Effector memory CD8-positive, alpha-beta T cell (primary cell): ENCODE measurements at regions not wholly inside any gene's neighbourhood (a gene's known extent, or its start where the extent isn't known, plus 50 kb on each side); places are given as distances from the start of the nearest gene placed in this dataset.
A peak's percentile ranks its signal among the peaks of the same experiment; 100 is the strongest.
"Not testable (repeated sequence)": the region's sequence is repeated elsewhere in the genome, so short reads cannot be mapped to it uniquely, and the experiment has no call there.

Experiments
- ATAC-seq: fragments of 150-1000 bp; cut with Tn5 transposase; replicated peaks from 2 replicates; pipeline ENCODE4 v1.10.0; 2021; ENCODE audit warnings: mild to moderate bottlenecking, moderate library complexity
- DNase-seq, 3 experiments: peaks; one replicate each; pipeline ENCODE4 v3.0.0; 2021
- H3K27ac Mint-ChIP-seq, 2 donors: one replicate each; pipeline ENCODE4 v1.8.0; 2022; ENCODE audit warnings: mild to moderate bottlenecking in 2 of 2, mixed read lengths in 2 of 2, moderate library complexity in 2 of 2
- H3K27me3 Mint-ChIP-seq, 2 donors: one replicate each; pipeline ENCODE4 v1.8.0; 2022; ENCODE audit warnings: mixed read lengths in 2 of 2
- H3K36me3 Mint-ChIP-seq: one replicate; pipeline ENCODE4 v1.8.0; 2022; ENCODE audit warnings: mild to moderate bottlenecking, moderate library complexity, mixed read lengths; ENCODE audit not compliant: insufficient read depth
- H3K4me1 Mint-ChIP-seq, 2 donors: one replicate each; pipeline ENCODE4 v1.8.0; 2022; ENCODE audit warnings: low read depth in 2 of 2, mixed read lengths in 2 of 2
- H3K4me3 Mint-ChIP-seq, 2 donors: one replicate each; pipeline ENCODE4 v1.8.0; 2022; ENCODE audit warnings: mild to moderate bottlenecking in 2 of 2, mixed read lengths in 2 of 2, moderate library complexity in 2 of 2
- H3K9me3 Mint-ChIP-seq, 2 donors: one replicate each; pipeline ENCODE4 v1.8.0; 2022; ENCODE audit warnings: mixed read lengths in 2 of 2

DNA sequence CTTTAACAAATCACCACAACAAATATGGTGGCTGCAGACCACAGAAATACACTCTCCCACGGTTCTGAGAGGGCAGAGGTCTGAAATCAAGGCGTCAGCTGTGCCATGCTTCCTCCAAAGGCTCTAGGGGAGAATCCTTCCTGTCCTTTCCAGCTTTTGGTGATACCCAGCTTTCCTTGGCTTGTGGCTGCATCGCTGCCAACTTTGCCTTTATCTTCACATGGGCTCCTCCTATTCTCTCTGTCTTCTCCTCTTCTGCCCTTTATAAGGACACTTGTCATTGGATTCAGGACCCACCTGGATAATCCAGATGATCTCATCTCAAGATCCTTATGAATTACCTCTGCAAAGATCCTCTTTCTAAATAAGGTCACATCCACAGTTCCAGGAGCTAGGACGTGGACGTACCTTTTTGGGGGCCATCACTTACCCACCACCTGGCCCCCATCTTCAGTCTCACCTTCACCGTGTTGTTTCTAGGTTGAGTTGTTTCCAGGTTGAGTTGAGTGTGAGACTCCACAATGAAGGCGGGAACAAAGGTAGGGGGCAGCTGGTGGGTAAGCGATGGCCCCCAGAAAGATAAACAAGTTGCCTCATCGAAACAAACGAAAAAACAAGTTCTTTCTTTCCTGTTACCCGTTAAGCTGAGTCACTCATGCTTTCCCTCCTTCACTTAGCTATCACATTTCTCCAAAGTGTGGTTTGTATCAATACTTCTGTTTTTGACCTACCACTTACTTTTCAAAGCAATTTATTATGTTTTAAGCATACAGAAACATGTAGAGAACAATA, 68.9 kb upstream of the SLC22A16 start:
- DNase-seq, result no peak
- peak overlapping the region; percentile 74 to 80 for H3K4me3 Mint-ChIP-seq
- H3K36me3 Mint-ChIP-seq, result no peaks in the 10 kb centered on the region
- H3K27ac Mint-ChIP-seq, result peak overlapping the region; percentile 80 to 82
- H3K9me3 Mint-ChIP-seq, result no peaks in the 10 kb centered on the region
- H3K27me3 Mint-ChIP-seq, result peaks cover 17 to 18% of the 10 kb centered on the region in 2 donors
- no peak for ATAC-seq
- peaks cover 14 to 15% of the 10 kb centered on the region in 2 donors for H3K4me1 Mint-ChIP-seq

DNA sequence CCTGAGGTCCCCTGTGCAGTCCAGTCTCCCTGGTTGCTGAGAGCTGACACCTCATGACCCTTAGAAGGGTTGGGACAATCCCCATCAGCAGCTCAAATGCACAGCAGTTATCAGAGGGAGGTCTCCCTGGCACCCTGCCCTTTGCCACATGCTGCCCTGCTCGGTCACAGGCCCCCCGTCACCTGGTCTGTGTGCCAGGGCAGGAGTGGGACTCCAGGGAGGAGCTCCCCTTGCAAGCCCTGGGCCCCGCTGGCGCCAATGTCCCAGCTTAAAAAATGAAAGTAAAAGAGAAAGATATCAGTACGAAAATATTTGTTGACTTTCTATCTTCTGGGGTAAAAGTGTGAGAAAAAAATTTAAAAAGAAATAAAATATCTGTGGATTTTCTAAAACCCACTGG, 68.1 kb upstream of the SLC22A16 start:
- Mint-ChIP-seq H3K36me3 (no peaks in the 10 kb centered on the region), H3K27me3 (peaks cover 15 to 18% of the 10 kb centered on the region in 2 donors), H3K4me1 (peaks cover 14 to 15% of the 10 kb centered on the region in 2 donors), H3K9me3 (no peaks in the 10 kb centered on the region), H3K27ac (peak overlapping the region; percentile 80 to 82), H3K4me3 (peak overlapping the region; percentile 74 to 80)
- DNase-seq (no peak), ATAC-seq (no peak)

GRCh38 chr6:110543106-110543505, 66.7 kb upstream of the SLC22A16 start:
- ATAC-seq (no peak), DNase-seq (no peak)
- H3K9me3 Mint-ChIP-seq, result no peaks in the 10 kb centered on the region
- H3K36me3 Mint-ChIP-seq, result no peaks in the 10 kb centered on the region
- H3K4me3 Mint-ChIP-seq, result peak overlapping the region; percentile 74 to 80
- H3K27me3 Mint-ChIP-seq, result peaks cover 12 to 18% of the 10 kb centered on the region in 2 donors
- H3K4me1 Mint-ChIP-seq, result peaks cover 17 to 18% of the 10 kb centered on the region in 2 donors
- H3K27ac Mint-ChIP-seq, result peak overlapping the region in 1 of 2 donors; percentile 8

DNA sequence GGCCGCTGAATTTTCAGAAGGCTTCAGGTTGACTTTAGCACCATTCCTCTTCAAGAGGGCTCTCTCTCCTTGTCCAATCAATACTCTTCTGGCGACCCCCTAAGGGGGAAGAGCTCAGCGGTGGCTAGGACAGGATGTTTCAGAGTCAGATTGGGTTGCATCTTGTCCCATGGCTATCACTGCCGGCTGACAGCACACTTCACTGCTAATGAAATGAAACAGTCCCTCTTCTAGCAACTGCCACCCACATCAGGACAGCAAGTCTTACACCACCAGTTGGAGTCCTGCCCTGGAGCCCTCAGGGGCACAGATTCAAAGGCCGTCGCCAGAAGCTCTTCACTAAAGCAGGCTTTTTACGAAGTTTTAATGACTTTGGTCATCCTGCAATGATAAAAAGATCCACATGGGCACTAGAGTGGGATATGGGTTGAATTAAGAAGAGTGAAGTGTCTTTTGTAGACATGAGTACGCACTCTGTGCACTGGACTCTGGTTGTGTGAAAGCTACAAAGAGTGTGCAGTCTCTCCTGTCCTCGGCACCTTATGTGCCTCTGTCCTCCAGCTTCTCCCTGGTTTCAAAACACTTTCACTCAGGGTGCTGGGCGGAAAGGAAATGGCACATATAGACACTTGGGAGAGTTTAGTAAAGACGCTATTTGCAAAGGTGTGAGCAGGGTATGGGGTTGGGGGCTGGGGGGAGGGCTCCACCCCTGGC, 66.1 kb upstream of the SLC22A16 start:
- Mint-ChIP-seq H3K27ac (no peak overlapping the region), H3K4me1 (peaks cover 17 to 21% of the 10 kb centered on the region in 2 donors)

DNA sequence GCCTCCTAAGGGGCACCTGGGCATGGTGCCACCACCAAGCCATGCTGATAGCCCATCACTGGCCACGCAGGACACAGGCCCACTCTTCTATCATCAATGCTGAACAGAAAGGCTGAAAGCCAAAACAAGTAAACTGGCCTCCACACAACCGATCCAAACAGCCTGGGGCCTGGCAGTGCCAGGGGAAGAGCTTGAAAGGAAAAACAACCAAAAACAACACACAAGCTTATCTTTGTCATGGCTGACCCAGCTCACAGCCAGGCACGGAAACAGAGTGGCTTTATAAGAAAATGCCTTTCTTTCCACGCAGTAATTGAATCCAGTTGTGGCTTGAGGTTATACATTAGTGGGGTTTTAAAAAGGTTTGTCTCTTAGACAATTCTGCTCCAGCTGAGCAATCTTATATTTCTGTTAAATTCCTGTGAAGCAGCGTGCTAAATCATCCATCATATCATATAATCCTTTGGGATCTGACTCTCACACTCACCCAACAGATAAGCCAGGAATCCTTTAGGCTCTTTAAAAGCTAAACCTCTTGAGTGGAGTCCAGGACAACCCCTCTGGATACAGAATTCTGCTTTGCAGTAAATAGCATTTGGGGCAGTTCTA, 65.4 kb upstream of the SLC22A16 start:
- H3K9me3 Mint-ChIP-seq, result no peaks in the 10 kb centered on the region
- no peak overlapping the region for H3K4me3 Mint-ChIP-seq
- no peak for ATAC-seq
- no peak overlapping the region for H3K27ac Mint-ChIP-seq
- DNase-seq, result no peak
- H3K36me3 Mint-ChIP-seq, result no peaks in the 10 kb centered on the region
- H3K27me3 Mint-ChIP-seq, result peaks cover 12 to 18% of the 10 kb centered on the region in 2 donors
- H3K4me1 Mint-ChIP-seq, result peaks cover 17 to 21% of the 10 kb centered on the region in 2 donors

More for the DNA sequence above, 66.1 kb upstream of the SLC22A16 start:
- DNase-seq, result no peak
- H3K9me3 Mint-ChIP-seq, result no peaks in the 10 kb centered on the region
- no peaks in the 10 kb centered on the region for H3K36me3 Mint-ChIP-seq
- ATAC-seq, result no peak
- peaks cover 12 to 18% of the 10 kb centered on the region in 2 donors for H3K27me3 Mint-ChIP-seq
- H3K4me3 Mint-ChIP-seq, result no peak overlapping the region

DNA sequence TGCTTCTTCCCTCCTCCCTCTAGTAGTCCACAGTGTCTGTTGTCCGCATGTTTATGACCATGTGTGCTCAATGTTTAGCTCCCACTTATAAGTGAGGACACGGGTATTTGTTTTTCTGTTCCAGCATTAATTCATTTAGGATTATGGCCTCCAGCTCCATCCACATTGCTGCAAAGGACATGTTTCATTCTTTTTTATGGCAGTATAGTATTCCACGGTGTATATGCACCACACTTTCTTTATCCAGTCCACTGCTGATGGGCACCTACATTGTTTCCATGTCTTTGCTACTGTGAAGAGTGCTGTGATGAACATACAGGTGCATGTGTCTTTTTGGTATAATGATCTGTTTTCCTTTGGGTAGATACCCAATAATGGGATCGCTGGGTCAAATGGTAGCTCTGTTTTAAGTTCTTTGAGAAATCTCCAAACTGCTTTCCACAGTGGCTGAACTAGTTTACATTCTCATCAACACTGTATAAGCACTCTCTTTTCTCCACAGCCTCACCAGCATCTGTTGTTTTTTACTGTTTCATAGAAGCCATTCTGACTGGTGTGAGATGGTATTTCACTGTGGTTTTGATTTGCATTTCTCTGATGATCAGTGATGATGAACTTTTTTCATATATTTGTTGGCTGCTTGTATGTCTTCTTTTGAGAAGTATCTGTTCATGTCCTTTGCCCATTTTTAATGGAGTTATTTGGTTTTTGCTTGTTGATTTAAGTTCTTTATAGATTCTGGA, 63.0 kb upstream of the SLC22A16 start:
- not testable (repeated sequence) for H3K36me3 Mint-ChIP-seq, DNase-seq, H3K4me3 Mint-ChIP-seq, H3K27ac Mint-ChIP-seq, ATAC-seq, H3K9me3 Mint-ChIP-seq
- H3K4me1 Mint-ChIP-seq, result peaks cover 14 to 20% of the 10 kb centered on the region in 2 donors
- H3K27me3 Mint-ChIP-seq, result peaks cover 7 to 18% of the 10 kb centered on the region in 2 donors

DNA sequence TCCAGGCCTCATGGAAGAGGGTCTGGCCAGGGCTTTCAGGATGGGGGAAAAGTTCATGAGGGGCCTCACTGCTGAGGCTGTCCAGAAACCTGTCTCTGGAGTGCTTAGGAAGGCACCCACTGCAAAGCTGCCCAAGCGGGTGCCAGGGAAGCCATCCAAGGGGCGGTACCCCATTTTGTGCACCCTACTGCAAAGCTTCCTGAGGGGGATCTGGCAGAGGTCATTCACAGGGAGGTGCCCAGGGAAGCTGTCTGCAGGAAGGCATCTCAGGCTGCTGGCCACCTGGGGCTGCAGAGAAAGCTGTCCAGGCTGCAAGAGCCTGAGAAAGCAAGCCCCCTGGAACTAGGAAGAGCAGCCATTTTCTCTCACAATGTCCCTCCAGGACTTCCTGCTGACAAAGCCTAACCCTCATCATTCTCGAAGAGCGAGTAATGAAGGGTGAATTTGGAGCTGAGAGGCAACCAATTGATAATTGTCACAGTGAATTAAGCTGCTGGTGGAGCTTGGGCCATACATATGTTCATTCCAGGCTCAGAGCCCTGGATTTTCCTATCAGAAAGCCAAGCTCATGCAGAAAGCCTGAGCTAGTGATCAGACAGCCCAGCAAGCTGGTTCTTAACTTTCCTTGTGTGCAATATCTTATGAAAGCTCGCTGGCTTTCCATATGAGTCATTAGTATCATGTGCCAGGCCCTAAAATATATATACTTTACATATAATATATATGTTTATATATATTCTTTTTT, 62.2 kb upstream of the SLC22A16 start:
- ATAC-seq (no peak), DNase-seq (no peak)
- Mint-ChIP-seq H3K27ac (no peak overlapping the region), H3K36me3 (no peaks in the 10 kb centered on the region), H3K4me3 (no peak overlapping the region), H3K27me3 (peaks cover 5 to 13% of the 10 kb centered on the region in 2 donors), H3K9me3 (no peaks in the 10 kb centered on the region), H3K4me1 (peaks cover 8 to 15% of the 10 kb centered on the region in 2 donors)

DNA sequence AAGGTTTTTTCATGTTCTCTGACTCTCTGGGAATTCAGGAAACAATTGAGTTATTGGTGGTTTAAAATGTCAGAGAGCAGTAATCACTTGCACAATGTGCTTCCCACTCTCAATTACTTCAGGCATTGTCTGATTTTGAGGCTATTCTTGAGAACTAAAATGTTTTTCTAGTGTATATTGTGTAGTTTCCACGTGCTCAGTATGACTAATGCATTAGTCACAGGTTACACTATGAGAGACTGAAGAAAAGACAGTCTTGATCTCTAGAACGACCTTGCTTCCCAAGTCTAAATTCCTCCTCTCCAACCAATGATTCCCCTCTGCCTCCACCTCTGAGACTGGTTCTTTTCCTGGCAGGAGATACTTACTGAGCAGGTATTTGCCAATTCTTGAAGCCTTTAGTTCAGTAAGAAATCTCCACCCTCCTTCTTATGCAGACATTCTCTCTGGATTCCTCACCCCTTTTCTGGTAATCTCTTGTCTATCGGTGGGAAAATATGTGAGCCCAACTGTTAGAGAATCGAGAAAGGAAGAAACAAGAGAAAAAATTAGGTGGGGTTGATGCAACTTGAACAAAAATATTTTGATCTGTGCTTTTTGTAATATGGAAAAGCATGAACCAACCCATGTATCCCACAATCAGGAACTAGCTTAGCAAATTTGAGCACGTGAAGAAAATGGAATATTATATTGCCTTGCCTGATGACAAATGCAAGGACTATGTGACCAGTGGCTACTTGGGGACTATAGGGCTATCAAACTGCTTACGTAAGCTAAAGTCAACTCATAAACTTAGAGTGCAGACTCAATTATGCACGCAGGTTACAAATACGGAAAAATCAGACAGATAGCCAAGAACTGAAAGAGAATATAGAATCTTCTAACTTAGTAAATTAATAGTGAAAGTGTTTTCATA, 61.1 kb upstream of the SLC22A16 start:
- Mint-ChIP-seq H3K27me3 (peaks cover 0 to 2% of the 10 kb centered on the region in 2 donors), H3K9me3 (no peaks in the 10 kb centered on the region), H3K4me1 (peaks cover 6 to 9% of the 10 kb centered on the region in 2 donors), H3K27ac (no peak overlapping the region), H3K4me3 (no peak overlapping the region), H3K36me3 (no peaks in the 10 kb centered on the region)
- ATAC-seq (no peak), DNase-seq (no peak)

GRCh38 chr6:110534731-110535492, 58.5 kb upstream of the SLC22A16 start:
- DNase-seq, result no peak
- no peak overlapping the region for H3K4me3 Mint-ChIP-seq
- H3K36me3 Mint-ChIP-seq, result no peaks in the 10 kb centered on the region

GRCh38 chr6:110532431-110532830, 56.0 kb upstream of the SLC22A16 start:
- Mint-ChIP-seq H3K4me1 (peaks cover 0 to 6% of the 10 kb centered on the region in 2 donors), H3K4me3 (no peak overlapping the region), H3K9me3 (no peaks in the 10 kb centered on the region), H3K36me3 (peaks cover 6% of the 10 kb centered on the region), H3K27me3 (peaks cover 8 to 11% of the 10 kb centered on the region in 2 donors), H3K27ac (no peak overlapping the region)
- no peak for DNase-seq
- no peak for ATAC-seq

More at GRCh38 chr6:110534731-110535492, 58.5 kb upstream of the SLC22A16 start:
- Mint-ChIP-seq H3K27me3 (peaks cover 0 to 2% of the 10 kb centered on the region in 2 donors), H3K4me1 (peaks cover 6 to 9% of the 10 kb centered on the region in 2 donors), H3K27ac (no peak overlapping the region), H3K9me3 (no peaks in the 10 kb centered on the region)
- no peak for ATAC-seq

DNA sequence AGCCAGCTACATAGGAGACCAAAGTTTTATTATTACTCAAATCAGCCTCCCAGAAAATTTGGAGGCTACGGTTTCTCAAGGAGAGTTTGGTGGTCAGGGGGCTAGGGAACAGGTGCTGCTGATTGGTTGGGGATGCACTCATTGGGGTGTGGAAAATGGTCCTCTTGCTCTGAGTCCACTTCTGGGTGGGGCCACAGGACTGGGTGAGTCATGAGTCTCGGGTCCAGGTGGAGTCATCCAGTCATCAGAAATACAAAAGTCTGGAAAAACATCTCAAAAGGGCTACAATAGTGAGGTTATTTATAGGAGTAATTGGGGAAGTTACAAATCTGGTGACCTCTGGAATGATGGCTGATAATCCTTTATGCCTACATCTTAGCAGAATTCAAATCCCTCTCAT, 54.3 kb upstream of the SLC22A16 start:
- Mint-ChIP-seq H3K4me3 (no peak overlapping the region), H3K9me3 (no peaks in the 10 kb centered on the region), H3K4me1 (peaks cover 0 to 6% of the 10 kb centered on the region in 2 donors), H3K36me3 (peaks cover 6% of the 10 kb centered on the region), H3K27ac (no peak overlapping the region), H3K27me3 (peaks cover 8 to 11% of the 10 kb centered on the region in 2 donors)
- ATAC-seq, result no peak
- no peak for DNase-seq
